Chondrocyte (in vitro differentiated cells): ENCODE measurements at regions not wholly inside any gene's neighbourhood (a gene's known extent, or its start where the extent isn't known, plus 50 kb on each side); places are given as distances from the start of the nearest gene placed in this dataset.
A peak's percentile ranks its signal among the peaks of the same experiment; 100 is the strongest.

Source experiments
- DNase-seq: peaks from one replicate; pipeline ENCODE4 v3.0.0; 2021; ENCODE audit warnings: mixed read lengths, low spot score
- H3K27ac Mint-ChIP-seq: one replicate; pipeline ENCODE4 v1.8.0; 2021; ENCODE audit warnings: mild to moderate bottlenecking, moderate library complexity, mixed read lengths; ENCODE audit not compliant: unreplicated experiment
- H3K27me3 Mint-ChIP-seq: 2 replicates; pipeline ENCODE4 v1.8.0; 2021; ENCODE audit warnings: low read depth, mixed read lengths
- H3K36me3 Mint-ChIP-seq: 2 replicates; pipeline ENCODE4 v1.8.0; 2021; ENCODE audit warnings: low read depth, mixed read lengths
- H3K4me1 Mint-ChIP-seq: 2 replicates; pipeline ENCODE4 v1.8.0; 2021; ENCODE audit warnings: low read depth, mild to moderate bottlenecking, mixed read lengths
- H3K4me3 Mint-ChIP-seq: one replicate; pipeline ENCODE4 v1.8.0; 2021; ENCODE audit warnings: mild to moderate bottlenecking, moderate library complexity, mixed read lengths; ENCODE audit not compliant: unreplicated experiment
- H3K9me3 Mint-ChIP-seq: 2 replicates; pipeline ENCODE4 v1.8.0; 2021; ENCODE audit warnings: low read depth, mixed read lengths
- CTCF ChIP-seq: fragments of 200-600 bp; sonication (generic); IDR thresholded peaks from 2 replicates; pipeline ENCODE4 v1.5.0; 2021; ENCODE audit warnings: antibody characterized with exemption, mild to moderate bottlenecking, moderate library complexity

GRCh38 chr5:54703133-54703532 is 185.6 kb downstream of the SNX18 start:
- no peak for DNase-seq
- no peaks in the 10 kb centered on the region for H3K36me3 Mint-ChIP-seq
- peaks cover 63% of the 10 kb centered on the region for H3K4me1 Mint-ChIP-seq
- TF ChIP-seq CTCF: no peak
- H3K27me3 Mint-ChIP-seq: no peaks in the 10 kb centered on the region
- no peak overlapping the region for H3K4me3 Mint-ChIP-seq
- peak overlapping the region; percentile 85 for H3K27ac Mint-ChIP-seq
- no peaks in the 10 kb centered on the region for H3K9me3 Mint-ChIP-seq

- Mint-ChIP-seq H3K4me1 (peaks cover 69% of the 10 kb centered on the region), H3K4me3 (no peak overlapping the region), H3K27ac (peak overlapping the region; percentile 85), H3K27me3 (no peaks in the 10 kb centered on the region), H3K36me3 (no peaks in the 10 kb centered on the region), H3K9me3 (no peaks in the 10 kb centered on the region)
- TF ChIP-seq CTCF: no peak
- DNase-seq: no peak
Observed at GRCh38 chr5:54702470-54702869, 184.9 kb downstream of the SNX18 start.

- Mint-ChIP-seq H3K4me1 (peaks cover 82% of the 10 kb centered on the region), H3K27me3 (no peaks in the 10 kb centered on the region), H3K36me3 (no peaks in the 10 kb centered on the region), H3K9me3 (no peaks in the 10 kb centered on the region), H3K27ac (peak overlapping the region; percentile 85), H3K4me3 (no peak overlapping the region)
- TF ChIP-seq CTCF: no peak
- DNase-seq: no peak
Observed at GRCh38 chr5:54700986-54701578, 183.5 kb downstream of the SNX18 start.

GRCh38 chr5:54696931-54697330 is 179.4 kb downstream of the SNX18 start:
- no peaks in the 10 kb centered on the region for H3K9me3 Mint-ChIP-seq

GRCh38 chr5:54696346-54696745 is 178.8 kb downstream of the SNX18 start:
- Mint-ChIP-seq H3K4me1 (peaks cover 65% of the 10 kb centered on the region), H3K4me3 (no peak overlapping the region), H3K36me3 (no peaks in the 10 kb centered on the region), H3K27me3 (no peaks in the 10 kb centered on the region), H3K9me3 (no peaks in the 10 kb centered on the region), H3K27ac (peak overlapping the region; percentile 74)
- no peak for DNase-seq
- no peak for TF ChIP-seq CTCF

More at GRCh38 chr5:54696931-54697330, 179.4 kb downstream of the SNX18 start:
- Mint-ChIP-seq H3K36me3 (no peaks in the 10 kb centered on the region), H3K27ac (peak overlapping the region; percentile 74), H3K4me1 (peaks cover 65% of the 10 kb centered on the region), H3K27me3 (no peaks in the 10 kb centered on the region), H3K4me3 (no peak overlapping the region)
- no peak for TF ChIP-seq CTCF
- no peak for DNase-seq
